ENCODE measurements at regions not wholly inside any gene's neighbourhood (a gene's known extent, or its start where the extent isn't known, plus 50 kb on each side); places are given as distances from the start of the nearest gene placed in this dataset.
"Not testable (repeated sequence)": the region's sequence is repeated elsewhere in the genome, so short reads cannot be mapped to it uniquely, and the experiment has no call there.

GRCh38 chr2:43065871-43066270 lies 160.5 kb downstream of the ZFP36L2 start:
- H3K4me3 ChIP-seq (replicated peaks in 1 of 4; ENCODE audit: control extremely low read depth in 1 of 4, insufficient read depth in 1 of 4, low read depth in 3 of 4, low read length in 4 of 4), result no peak overlapping the region
- H4K20me1 ChIP-seq (ENCODE audit: control insufficient read depth, extremely low read depth, insufficient read depth, low read length), result no peaks in the 10 kb centered on the region
- H3K9ac ChIP-seq (ENCODE audit: insufficient read depth, low read length), result no peak overlapping the region
- no peak overlapping the region for H3K27ac ChIP-seq (ENCODE audit: insufficient read depth, low read length)
- H3K79me2 ChIP-seq (ENCODE audit: control insufficient read depth, insufficient read depth, low read length), result no peaks in the 10 kb centered on the region
- H3K4me1 ChIP-seq (ENCODE audit: control insufficient read depth, extremely low read depth, insufficient read depth, low read length), result peaks cover 9% of the 10 kb centered on the region
- H3K4me2 ChIP-seq (ENCODE audit: extremely low read depth, insufficient read depth, low read length), result no peak overlapping the region
- no peaks in the 10 kb centered on the region for H3K36me3 ChIP-seq (ENCODE audit: control insufficient read depth, insufficient read depth, low read length)
- H3K27me3 ChIP-seq (ENCODE audit: control insufficient read depth, insufficient read depth, low read length), result no peaks in the 10 kb centered on the region
- TF ChIP-seq CTCF (conservative IDR thresholded peaks at IDR 0.05 in 1 of 2, IDR thresholded peaks at IDR 0.05 in 1 of 2; ENCODE audit: low read depth in 1 of 2, low read length in 2 of 2), result no peak
- TF ChIP-seq EZH2 (IDR thresholded peaks at IDR 0.05; ENCODE audit: low read length, missing control alignments), result no peak
- DNase-seq (ENCODE audit: low read depth in 2 of 2), result no peak
- no peaks in the 10 kb centered on the region for H3K9me3 ChIP-seq (ENCODE audit: control insufficient read depth, insufficient read depth, low read depth, low read length)
- H2AFZ ChIP-seq (ENCODE audit: low read length), result no peak overlapping the region

- Histone ChIP-seq H3K9ac (ENCODE audit: insufficient read depth, low read length) (no peak overlapping the region), H3K27ac (ENCODE audit: insufficient read depth, low read length) (no peak overlapping the region), H2AFZ (ENCODE audit: low read length) (no peak overlapping the region), H4K20me1 (ENCODE audit: control insufficient read depth, extremely low read depth, insufficient read depth, low read length) (no peaks in the 10 kb centered on the region), H3K36me3 (ENCODE audit: control insufficient read depth, insufficient read depth, low read length) (no peaks in the 10 kb centered on the region), H3K27me3 (ENCODE audit: control insufficient read depth, insufficient read depth, low read length) (no peaks in the 10 kb centered on the region), H3K79me2 (ENCODE audit: control insufficient read depth, insufficient read depth, low read length) (no peaks in the 10 kb centered on the region), H3K4me2 (ENCODE audit: extremely low read depth, insufficient read depth, low read length) (no peak overlapping the region), H3K9me3 (ENCODE audit: control insufficient read depth, insufficient read depth, low read depth, low read length) (no peaks in the 10 kb centered on the region), H3K4me3 (replicated peaks in 1 of 4; ENCODE audit: control extremely low read depth in 1 of 4, insufficient read depth in 1 of 4, low read depth in 3 of 4, low read length in 4 of 4) (no peak overlapping the region), H3K4me1 (ENCODE audit: control insufficient read depth, extremely low read depth, insufficient read depth, low read length) (peaks cover 2% of the 10 kb centered on the region)
- no peak for TF ChIP-seq CTCF (conservative IDR thresholded peaks at IDR 0.05 in 1 of 2, IDR thresholded peaks at IDR 0.05 in 1 of 2; ENCODE audit: low read depth in 1 of 2, low read length in 2 of 2)
- no peak for TF ChIP-seq EZH2 (IDR thresholded peaks at IDR 0.05; ENCODE audit: low read length, missing control alignments)
- DNase-seq (ENCODE audit: low read depth in 2 of 2), result no peak
Observed at GRCh38 chr2:43065036-43065435, 161.4 kb downstream of the ZFP36L2 start.

GRCh38 chr2:43063096-43063495 lies 163.3 kb downstream of the ZFP36L2 start:
- not testable (repeated sequence) for H3K36me3 ChIP-seq (ENCODE audit: control insufficient read depth, insufficient read depth, low read length); H4K20me1 ChIP-seq (ENCODE audit: control insufficient read depth, extremely low read depth, insufficient read depth, low read length); H3K4me1 ChIP-seq (ENCODE audit: control insufficient read depth, extremely low read depth, insufficient read depth, low read length); H3K4me2 ChIP-seq (ENCODE audit: extremely low read depth, insufficient read depth, low read length); H3K9ac ChIP-seq (ENCODE audit: insufficient read depth, low read length); DNase-seq (ENCODE audit: low read depth in 2 of 2); H3K9me3 ChIP-seq (ENCODE audit: control insufficient read depth, insufficient read depth, low read depth, low read length); H3K4me3 ChIP-seq (replicated peaks in 1 of 4; ENCODE audit: control extremely low read depth in 1 of 4, insufficient read depth in 1 of 4, low read depth in 3 of 4, low read length in 4 of 4); H3K27me3 ChIP-seq (ENCODE audit: control insufficient read depth, insufficient read depth, low read length); H3K79me2 ChIP-seq (ENCODE audit: control insufficient read depth, insufficient read depth, low read length); H2AFZ ChIP-seq (ENCODE audit: low read length); H3K27ac ChIP-seq (ENCODE audit: insufficient read depth, low read length)

Data from fibroblast of lung (primary cell).